LNCAP (cell line): ENCODE measurements at regions not wholly inside any gene's neighbourhood (a gene's known extent, or its start where the extent isn't known, plus 50 kb on each side); places are given as distances from the start of the nearest gene placed in this dataset.

Experiments
- TF ChIP-seq, protein P1 (sequence below): fragments of 450-650 bp; IDR thresholded peaks from 2 replicates; pipeline ENCODE4 v1.5.1; 2017; ENCODE audit warnings: mild to moderate bottlenecking

DNA sequence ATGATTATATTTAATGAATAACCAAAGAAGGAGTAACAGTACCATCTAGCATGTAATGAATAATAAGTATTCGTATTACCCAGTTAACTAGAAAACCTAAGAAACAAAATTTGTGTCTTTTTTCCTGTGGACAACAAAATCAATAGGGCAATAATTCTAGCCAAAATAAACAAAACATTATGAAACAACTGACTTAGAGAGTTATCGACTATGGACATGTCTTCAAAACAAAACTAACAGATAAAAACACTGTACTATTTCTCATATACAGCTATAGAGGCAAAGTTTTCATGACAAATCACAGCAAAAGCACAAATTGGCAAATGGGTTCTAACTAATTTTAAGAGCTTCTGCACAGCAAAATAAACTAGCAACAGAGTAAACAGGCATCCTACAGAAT, 224.1 kb downstream of the ALX1 start:
- TF ChIP-seq, protein P1, sequence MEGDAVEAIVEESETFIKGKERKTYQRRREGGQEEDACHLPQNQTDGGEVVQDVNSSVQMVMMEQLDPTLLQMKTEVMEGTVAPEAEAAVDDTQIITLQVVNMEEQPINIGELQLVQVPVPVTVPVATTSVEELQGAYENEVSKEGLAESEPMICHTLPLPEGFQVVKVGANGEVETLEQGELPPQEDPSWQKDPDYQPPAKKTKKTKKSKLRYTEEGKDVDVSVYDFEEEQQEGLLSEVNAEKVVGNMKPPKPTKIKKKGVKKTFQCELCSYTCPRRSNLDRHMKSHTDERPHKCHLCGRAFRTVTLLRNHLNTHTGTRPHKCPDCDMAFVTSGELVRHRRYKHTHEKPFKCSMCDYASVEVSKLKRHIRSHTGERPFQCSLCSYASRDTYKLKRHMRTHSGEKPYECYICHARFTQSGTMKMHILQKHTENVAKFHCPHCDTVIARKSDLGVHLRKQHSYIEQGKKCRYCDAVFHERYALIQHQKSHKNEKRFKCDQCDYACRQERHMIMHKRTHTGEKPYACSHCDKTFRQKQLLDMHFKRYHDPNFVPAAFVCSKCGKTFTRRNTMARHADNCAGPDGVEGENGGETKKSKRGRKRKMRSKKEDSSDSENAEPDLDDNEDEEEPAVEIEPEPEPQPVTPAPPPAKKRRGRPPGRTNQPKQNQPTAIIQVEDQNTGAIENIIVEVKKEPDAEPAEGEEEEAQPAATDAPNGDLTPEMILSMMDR = no peak

DNA sequence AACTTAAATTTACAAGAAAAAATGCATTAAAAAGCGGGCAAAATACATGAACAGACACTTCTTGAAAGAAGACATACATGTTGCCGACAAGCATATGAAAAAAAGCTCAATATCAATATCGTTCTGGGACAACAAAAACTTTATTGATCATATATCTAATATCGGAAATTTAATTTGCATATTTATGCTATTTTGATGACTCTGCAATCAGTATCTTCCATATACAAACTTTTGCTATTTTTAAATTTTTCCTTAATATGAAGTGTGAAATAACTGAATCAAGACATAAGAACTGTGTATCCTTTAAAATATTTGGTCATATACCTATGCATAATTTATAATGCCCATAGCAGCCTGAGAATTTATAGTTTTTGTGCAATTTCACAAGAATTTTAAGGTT, 224.6 kb downstream of the ALX1 start:
- TF ChIP-seq, protein P1 = no peak

DNA sequence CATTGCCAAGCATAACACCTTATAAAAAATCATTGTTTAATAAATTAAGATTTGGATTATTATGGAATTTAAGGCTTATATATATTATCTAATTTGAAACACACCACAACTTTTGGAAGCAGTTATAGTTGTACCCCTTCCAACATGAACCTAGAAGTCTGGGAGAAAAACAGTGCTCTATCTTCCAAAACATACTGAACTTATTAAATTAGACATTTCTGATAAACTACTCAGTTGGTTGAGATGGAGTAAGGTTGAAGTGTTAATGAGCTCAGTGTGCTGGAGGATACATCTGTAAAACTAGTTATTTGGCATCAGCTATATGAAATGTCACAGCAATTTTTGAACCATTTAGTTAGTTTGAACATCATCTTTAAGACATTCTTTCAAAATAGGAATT, 227.4 kb downstream of the ALX1 start:
- TF ChIP-seq, protein P1 = no peak

DNA sequence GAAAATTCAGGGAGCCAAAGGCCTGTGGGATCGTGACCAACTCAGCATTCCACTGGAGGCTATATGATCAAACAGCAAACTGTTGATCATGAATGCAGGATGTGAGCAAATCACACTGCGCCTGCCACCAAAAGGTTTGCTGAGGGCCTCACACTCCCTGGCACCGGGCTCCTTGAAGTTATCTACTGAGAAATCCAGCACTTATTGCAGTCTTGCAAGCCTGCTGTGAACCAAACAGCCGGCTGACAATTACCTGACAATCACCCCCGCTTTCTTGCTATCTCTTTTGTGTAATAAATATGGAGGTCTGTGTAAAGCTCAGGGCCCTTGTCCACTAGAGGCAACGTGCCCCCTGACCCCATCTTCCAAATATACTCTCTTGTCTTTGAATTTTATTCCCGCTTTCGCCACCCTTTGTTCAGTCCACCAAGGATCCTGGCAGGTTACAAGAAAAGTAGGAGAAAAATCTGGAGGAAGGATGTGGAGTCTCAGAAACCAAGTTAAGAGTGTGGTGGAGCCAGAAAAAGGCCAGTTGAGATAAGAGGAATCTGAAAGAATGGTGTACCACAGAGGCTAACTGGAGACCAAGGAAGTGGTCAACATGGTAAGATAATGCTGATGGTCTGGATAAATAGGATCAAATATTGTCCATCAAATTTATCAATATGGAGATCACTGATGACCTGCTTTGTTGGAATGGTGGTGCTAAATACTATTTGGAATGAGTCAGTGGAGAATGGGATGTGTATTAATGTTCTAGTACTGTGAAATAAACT, 229.2 kb downstream of the ALX1 start:
- TF ChIP-seq, protein P1 = no peak

DNA sequence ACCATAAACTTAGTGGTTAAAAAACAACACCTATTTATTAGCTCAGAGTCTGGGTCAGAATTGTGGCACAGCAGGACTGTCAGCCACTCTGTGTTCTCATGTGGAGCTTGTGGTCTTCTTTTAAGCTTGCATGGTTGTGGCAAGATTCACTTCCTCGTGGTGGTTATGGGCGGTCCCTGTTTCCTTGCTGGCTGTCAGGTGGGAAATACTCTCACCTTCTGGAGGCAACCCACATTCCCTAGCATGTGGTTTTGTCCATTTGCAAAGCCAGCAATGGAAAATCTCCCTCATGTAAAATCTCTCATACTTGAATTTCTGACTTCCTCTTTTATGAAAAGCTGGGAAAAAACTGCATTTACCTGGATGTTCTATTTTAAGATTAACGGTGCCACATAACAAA, 229.8 kb downstream of the ALX1 start:
- TF ChIP-seq, protein P1 = no peak

DNA sequence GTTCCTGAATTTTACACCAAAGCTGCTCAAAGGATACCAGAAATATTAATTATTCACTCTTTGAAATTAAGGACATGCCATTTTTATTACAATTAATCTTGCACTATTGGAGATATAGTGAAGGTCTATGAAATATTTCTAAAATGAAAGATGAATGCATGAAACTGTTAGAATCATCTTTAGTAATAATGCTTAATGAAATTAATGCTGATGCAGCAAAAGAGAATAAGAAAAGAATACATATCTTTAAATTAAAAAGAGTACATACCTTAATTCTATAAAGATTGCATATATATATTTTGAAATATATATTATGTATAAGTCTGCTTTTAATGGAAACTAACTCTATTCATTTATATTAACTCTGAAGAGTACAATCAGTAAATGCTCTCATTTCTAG, 236.0 kb downstream of the ALX1 start:
- TF ChIP-seq, protein P1 = no peak

DNA sequence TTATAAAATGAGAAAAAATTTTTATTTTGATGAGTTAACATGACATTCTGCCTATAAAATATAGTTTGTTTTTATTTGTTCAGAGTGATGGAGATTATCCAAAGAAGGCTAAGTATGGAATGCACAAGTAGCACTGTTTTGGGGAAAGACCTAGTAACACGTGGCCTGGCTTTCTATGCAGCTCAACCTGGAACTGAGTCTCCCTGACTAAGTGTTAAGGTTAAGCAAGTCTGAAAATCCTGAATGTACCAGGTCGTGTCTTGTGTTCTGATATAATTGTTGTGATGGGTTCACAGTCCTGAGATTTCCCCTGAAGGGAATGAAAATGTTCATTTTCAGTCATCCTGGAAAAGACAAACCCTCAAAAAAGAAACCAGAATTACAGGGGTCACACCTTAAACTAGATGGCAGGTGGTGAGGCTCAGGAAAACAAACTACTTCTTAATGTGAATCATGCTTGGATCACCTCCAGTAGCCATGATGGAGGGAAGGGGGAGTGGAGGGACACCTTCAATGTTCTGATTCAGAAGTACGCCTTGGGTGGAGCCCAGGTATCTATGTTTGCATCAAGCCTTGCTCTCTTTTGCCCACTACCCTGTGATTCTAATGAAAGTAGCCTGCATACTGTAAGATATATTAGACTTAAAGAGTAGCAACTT, 236.8 kb downstream of the ALX1 start:
- TF ChIP-seq, protein P1 = no peak
